ENCODE measurements at regions not wholly inside any gene's neighbourhood (a gene's known extent, or its start where the extent isn't known, plus 50 kb on each side); places are given as distances from the start of the nearest gene placed in this dataset.

DNA sequence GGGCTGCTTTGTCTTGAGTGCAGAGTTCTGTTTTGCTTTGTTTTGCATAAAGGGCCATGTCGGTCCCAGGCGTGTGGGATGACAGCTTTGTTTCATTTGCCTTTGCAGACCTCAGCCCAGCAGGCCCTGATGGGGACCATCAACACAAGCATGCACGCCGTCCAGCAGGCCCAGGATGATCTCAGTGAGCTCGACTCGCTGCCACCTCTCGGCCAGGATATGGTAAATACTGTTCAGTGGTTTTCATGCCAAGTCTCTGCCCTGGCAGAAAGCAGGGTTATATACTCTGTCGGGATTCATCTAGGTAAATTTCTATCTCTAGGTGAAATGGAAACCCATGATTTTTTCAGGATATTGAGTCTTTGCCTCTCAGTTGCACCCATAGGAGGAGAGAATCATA, 343.9 kb upstream of the TPM1 start:
- Mint-ChIP-seq H3K4me3 (no peak overlapping the region), H3K4me1 (ENCODE audit: low read depth) (no peaks in the 10 kb centered on the region), H3K36me3 (ENCODE audit: insufficient read depth) (no peaks in the 10 kb centered on the region), H3K27me3 (ENCODE audit: low read depth) (no peaks in the 10 kb centered on the region), H3K9me3 (no peaks in the 10 kb centered on the region)
- DNase-seq (no peak), ATAC-seq (no peak)

DNA sequence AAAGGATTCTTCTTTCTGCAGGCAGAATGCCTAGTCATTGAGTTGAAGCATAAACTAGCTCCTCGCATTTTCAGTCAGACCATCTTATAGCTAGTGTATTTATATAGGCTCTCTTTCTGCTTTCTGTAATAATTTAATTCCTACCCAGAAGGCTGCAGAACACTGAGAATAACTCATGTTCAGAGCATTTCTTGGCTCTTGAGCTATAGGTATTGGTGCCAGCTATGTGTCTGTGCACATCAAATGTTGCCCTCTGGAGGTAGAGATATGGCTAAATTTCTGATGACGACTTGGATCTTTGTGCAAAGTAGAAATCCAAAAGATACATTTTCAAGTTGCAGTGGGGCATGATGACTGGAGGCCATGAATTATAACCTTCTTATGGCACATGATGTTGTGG, 336.2 kb upstream of the TPM1 start:
- Mint-ChIP-seq H3K36me3 (ENCODE audit: insufficient read depth) (no peaks in the 10 kb centered on the region), H3K4me3 (no peak overlapping the region), H3K9me3 (no peaks in the 10 kb centered on the region), H3K27me3 (ENCODE audit: low read depth) (peaks cover 10% of the 10 kb centered on the region), H3K4me1 (ENCODE audit: low read depth) (no peaks in the 10 kb centered on the region)
- DNase-seq: no peak
- no peak for ATAC-seq

GRCh38 chr15:62708470-62708869, 334.1 kb upstream of the TPM1 start:
- ATAC-seq (no peak), DNase-seq (no peak)
- H3K27me3 Mint-ChIP-seq (ENCODE audit: low read depth): peaks cover 10% of the 10 kb centered on the region

DNA sequence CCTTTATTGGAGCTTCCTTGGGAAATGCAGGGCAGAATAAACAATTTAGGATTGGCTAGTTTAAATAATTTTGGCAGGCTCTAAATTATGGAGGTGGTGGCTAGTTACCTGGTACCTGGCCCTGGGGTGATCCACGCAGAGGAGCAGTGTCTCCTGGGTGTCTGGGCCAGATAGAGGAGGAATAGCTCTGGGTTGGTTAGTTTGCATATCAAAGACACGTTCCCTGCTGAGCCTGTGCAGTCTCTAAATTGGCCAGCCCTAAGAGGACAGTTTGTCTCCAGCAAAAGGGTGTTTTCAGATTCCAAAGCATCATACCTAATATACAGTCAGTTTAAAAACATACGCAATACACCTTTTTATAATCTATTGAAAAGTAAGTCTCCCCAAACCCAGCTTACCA, 333.3 kb upstream of the TPM1 start:
- H3K9me3 Mint-ChIP-seq: no peaks in the 10 kb centered on the region
- H3K4me3 Mint-ChIP-seq: no peak overlapping the region
- DNase-seq (no peak), ATAC-seq (no peak)
- H3K36me3 Mint-ChIP-seq (ENCODE audit: insufficient read depth): no peaks in the 10 kb centered on the region
- peaks cover 10% of the 10 kb centered on the region for H3K27me3 Mint-ChIP-seq (ENCODE audit: low read depth)
- H3K4me1 Mint-ChIP-seq (ENCODE audit: low read depth): peaks cover 6% of the 10 kb centered on the region

More at GRCh38 chr15:62708470-62708869, 334.1 kb upstream of the TPM1 start:
- Mint-ChIP-seq H3K4me3 (no peak overlapping the region), H3K36me3 (ENCODE audit: insufficient read depth) (no peaks in the 10 kb centered on the region), H3K4me1 (ENCODE audit: low read depth) (peaks cover 6% of the 10 kb centered on the region), H3K9me3 (no peaks in the 10 kb centered on the region)

GRCh38 chr15:62711691-62712454, 330.7 kb upstream of the TPM1 start:
- peaks cover 8% of the 10 kb centered on the region for H3K27me3 Mint-ChIP-seq (ENCODE audit: low read depth)
- no peak overlapping the region for H3K4me3 Mint-ChIP-seq
- H3K9me3 Mint-ChIP-seq: no peaks in the 10 kb centered on the region
- no peak for DNase-seq
- no peaks in the 10 kb centered on the region for H3K36me3 Mint-ChIP-seq (ENCODE audit: insufficient read depth)
- peak; percentile 84 to 88 for ATAC-seq
- H3K4me1 Mint-ChIP-seq (ENCODE audit: low read depth): peaks cover 6% of the 10 kb centered on the region

DNA sequence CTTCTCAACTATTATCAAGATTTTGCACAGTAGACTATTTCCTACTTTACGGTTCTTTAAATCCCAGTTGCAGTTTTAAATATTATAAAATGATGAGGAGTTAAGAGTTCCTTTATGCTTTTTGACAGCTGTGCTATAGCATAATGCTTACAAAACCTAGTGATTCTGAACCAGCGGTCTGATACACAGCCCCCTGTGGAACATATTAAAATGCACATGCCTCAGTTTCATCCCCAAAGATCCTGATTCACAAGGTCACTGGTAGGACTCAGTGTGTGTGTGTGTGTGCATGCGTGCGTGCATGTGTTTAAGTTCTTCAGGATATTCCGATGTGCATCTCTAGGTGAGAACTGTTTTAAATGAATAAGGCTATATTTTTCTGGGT, 330.1 kb upstream of the TPM1 start:
- no peaks in the 10 kb centered on the region for H3K9me3 Mint-ChIP-seq
- H3K4me3 Mint-ChIP-seq: no peak overlapping the region
- H3K27me3 Mint-ChIP-seq (ENCODE audit: low read depth): peaks cover 8% of the 10 kb centered on the region
- DNase-seq (no peak), ATAC-seq (peak in 1 of 2 donors; percentile 20)
- no peaks in the 10 kb centered on the region for H3K36me3 Mint-ChIP-seq (ENCODE audit: insufficient read depth)
- H3K4me1 Mint-ChIP-seq (ENCODE audit: low read depth): peaks cover 6% of the 10 kb centered on the region

GRCh38 chr15:62715946-62716345, 326.6 kb upstream of the TPM1 start:
- Mint-ChIP-seq H3K4me3 (no peak overlapping the region), H3K4me1 (ENCODE audit: low read depth) (peaks cover 6% of the 10 kb centered on the region)
- no peak for ATAC-seq

GRCh38 chr15:62717496-62717895, 325.1 kb upstream of the TPM1 start:
- DNase-seq: no peak
- ATAC-seq: no peak
- no peaks in the 10 kb centered on the region for H3K27me3 Mint-ChIP-seq (ENCODE audit: low read depth)
- H3K4me3 Mint-ChIP-seq: no peak overlapping the region
- no peaks in the 10 kb centered on the region for H3K9me3 Mint-ChIP-seq
- no peaks in the 10 kb centered on the region for H3K36me3 Mint-ChIP-seq (ENCODE audit: insufficient read depth)
- H3K4me1 Mint-ChIP-seq (ENCODE audit: low read depth): no peaks in the 10 kb centered on the region

More at GRCh38 chr15:62715946-62716345, 326.6 kb upstream of the TPM1 start:
- H3K9me3 Mint-ChIP-seq: no peaks in the 10 kb centered on the region
- no peaks in the 10 kb centered on the region for H3K27me3 Mint-ChIP-seq (ENCODE audit: low read depth)
- DNase-seq: no peak
- no peaks in the 10 kb centered on the region for H3K36me3 Mint-ChIP-seq (ENCODE audit: insufficient read depth)

GRCh38 chr15:62719316-62719715, 323.2 kb upstream of the TPM1 start:
- DNase-seq: no peak
- Mint-ChIP-seq H3K4me1 (ENCODE audit: low read depth) (no peaks in the 10 kb centered on the region), H3K9me3 (no peaks in the 10 kb centered on the region), H3K36me3 (ENCODE audit: insufficient read depth) (no peaks in the 10 kb centered on the region), H3K27me3 (ENCODE audit: low read depth) (no peaks in the 10 kb centered on the region), H3K4me3 (no peak overlapping the region)
- no peak for ATAC-seq

DNA sequence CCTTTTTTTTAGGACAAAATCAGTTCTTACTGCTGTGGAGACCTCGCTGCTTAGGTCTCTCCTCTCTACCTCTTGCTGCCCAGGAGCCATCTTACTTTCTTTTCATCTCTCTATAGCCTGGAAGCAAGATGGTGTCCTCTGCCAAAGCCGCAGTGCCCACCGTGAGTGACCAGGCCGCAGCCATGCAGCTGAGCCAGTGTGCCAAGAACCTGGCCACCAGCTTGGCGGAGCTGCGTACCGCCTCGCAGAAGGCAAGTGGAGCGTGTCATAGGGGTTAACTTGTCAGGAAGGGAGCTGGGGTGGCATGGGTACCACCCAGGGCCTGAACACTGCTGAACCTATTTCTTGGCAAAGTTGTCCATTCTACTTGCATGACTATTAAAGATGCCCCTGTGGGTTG, 320.3 kb upstream of the TPM1 start:
- Mint-ChIP-seq H3K27me3 (ENCODE audit: low read depth) (no peaks in the 10 kb centered on the region), H3K9me3 (no peaks in the 10 kb centered on the region), H3K4me3 (no peak overlapping the region), H3K4me1 (ENCODE audit: low read depth) (no peaks in the 10 kb centered on the region), H3K36me3 (ENCODE audit: insufficient read depth) (no peaks in the 10 kb centered on the region)
- no peak for ATAC-seq
- DNase-seq: no peak

- ATAC-seq: no peak
- Mint-ChIP-seq H3K4me3 (no peak overlapping the region), H3K36me3 (ENCODE audit: insufficient read depth) (no peaks in the 10 kb centered on the region), H3K9me3 (no peaks in the 10 kb centered on the region), H3K27me3 (ENCODE audit: low read depth) (peaks cover 6% of the 10 kb centered on the region), H3K4me1 (ENCODE audit: low read depth) (no peaks in the 10 kb centered on the region)
- DNase-seq: no peak
Measured at GRCh38 chr15:62726461-62726860, 316.1 kb upstream of the TPM1 start.

DNA sequence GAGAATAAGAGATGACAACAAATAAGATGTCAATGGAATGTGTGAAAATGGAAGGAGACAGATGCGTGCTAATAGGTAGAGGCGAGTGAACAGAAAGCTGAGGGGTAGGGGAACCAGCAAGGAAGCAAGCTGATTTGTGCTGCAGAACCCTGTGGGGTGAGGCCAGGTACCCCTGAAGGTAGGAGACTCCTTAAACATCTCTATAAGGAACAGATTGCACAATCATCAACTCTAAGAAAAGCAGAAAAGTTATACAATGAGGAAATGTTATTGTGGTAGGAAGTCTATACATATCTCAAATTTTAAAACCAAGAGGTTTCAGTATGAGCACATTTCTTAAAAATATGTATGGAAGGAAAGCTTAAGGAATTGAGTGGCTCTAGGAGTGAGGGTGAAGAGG, 315.0 kb upstream of the TPM1 start:
- Mint-ChIP-seq H3K4me1 (ENCODE audit: low read depth) (no peaks in the 10 kb centered on the region), H3K36me3 (ENCODE audit: insufficient read depth) (no peaks in the 10 kb centered on the region), H3K4me3 (no peak overlapping the region), H3K27me3 (ENCODE audit: low read depth) (peaks cover 12% of the 10 kb centered on the region), H3K9me3 (no peaks in the 10 kb centered on the region)
- DNase-seq (no peak), ATAC-seq (no peak)

DNA sequence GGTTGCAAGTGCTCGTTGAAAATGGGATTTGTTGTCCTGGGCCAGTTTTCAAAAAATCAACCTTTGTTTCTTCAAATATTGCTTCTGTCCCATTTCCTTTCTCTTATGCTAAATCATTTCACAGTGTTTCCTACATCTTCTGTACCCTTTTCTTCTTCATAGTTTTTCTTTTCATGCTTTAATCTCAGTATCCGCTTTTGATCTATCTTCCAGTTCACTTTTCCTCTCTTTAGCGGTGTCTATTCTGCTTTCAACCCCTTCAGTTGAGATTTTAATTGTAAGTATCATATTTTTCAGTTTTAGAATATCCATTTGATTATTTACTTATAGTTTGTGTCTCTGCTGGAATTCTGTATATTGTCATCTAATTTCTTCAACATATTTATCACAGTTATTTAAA, 311.7 kb upstream of the TPM1 start:
- H3K27me3 Mint-ChIP-seq (ENCODE audit: low read depth): peaks cover 26% of the 10 kb centered on the region
- H3K4me1 Mint-ChIP-seq (ENCODE audit: low read depth): no peaks in the 10 kb centered on the region
- ATAC-seq: no peak
- DNase-seq: no peak
- H3K4me3 Mint-ChIP-seq: no peak overlapping the region
- no peaks in the 10 kb centered on the region for H3K36me3 Mint-ChIP-seq (ENCODE audit: insufficient read depth)
- H3K9me3 Mint-ChIP-seq: no peaks in the 10 kb centered on the region

DNA sequence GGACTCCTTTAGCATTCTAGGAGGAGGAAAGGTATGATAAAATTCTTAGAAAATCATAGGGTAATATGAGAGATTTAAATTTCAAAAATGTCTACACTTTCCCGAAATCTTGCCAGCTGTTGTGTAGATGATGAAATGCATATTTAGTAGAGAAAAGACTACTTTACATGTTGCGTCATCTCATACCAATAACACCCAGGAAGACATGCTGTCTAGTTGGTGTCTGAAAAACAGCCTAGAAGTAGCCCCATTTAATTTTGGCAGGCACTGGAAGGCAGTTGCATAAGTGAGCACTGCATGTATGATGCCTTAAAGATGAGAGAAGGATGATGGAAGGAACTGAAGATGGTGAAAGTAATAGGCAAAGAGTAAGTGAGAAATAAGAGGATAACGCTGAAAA, 310.5 kb upstream of the TPM1 start:
- Mint-ChIP-seq H3K27me3 (ENCODE audit: low read depth) (peaks cover 29% of the 10 kb centered on the region), H3K4me3 (no peak overlapping the region), H3K4me1 (ENCODE audit: low read depth) (no peaks in the 10 kb centered on the region), H3K9me3 (no peaks in the 10 kb centered on the region), H3K36me3 (ENCODE audit: insufficient read depth) (no peaks in the 10 kb centered on the region)
- ATAC-seq (no peak), DNase-seq (no peak)

DNA sequence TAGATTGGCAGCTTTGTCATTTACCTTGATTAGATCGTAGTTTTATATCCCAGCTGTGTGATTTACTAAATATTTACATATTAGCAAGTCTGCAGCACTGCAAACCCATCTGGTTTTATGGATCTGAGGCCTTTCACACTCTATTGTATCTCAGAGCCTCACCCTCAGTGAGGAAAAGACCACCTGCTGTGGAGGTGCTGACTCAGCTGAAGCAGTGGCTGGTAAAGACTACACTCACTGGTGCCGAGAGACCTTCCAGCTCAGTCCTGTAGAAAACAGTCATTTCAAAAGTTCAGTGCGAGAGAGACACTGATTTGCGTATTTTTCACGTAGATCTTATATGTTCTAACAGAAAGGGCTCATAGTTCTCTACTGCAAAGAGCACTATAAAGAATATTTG, 307.8 kb upstream of the TPM1 start:
- Mint-ChIP-seq H3K9me3 (no peaks in the 10 kb centered on the region), H3K4me3 (no peak overlapping the region), H3K4me1 (ENCODE audit: low read depth) (no peaks in the 10 kb centered on the region), H3K36me3 (ENCODE audit: insufficient read depth) (no peaks in the 10 kb centered on the region), H3K27me3 (ENCODE audit: low read depth) (peaks cover 27% of the 10 kb centered on the region)
- ATAC-seq: no peak
- no peak for DNase-seq

All from activated T-cell treated with anti-CD3 and anti-CD28 coated beads, Interleukin-2, amount 50 U/mL, for 4 hours (primary cell).